ENCODE measurements at regions not wholly inside any gene's neighbourhood (a gene's known extent, or its start where the extent isn't known, plus 50 kb on each side); places are given as distances from the start of the nearest gene placed in this dataset.

DNA sequence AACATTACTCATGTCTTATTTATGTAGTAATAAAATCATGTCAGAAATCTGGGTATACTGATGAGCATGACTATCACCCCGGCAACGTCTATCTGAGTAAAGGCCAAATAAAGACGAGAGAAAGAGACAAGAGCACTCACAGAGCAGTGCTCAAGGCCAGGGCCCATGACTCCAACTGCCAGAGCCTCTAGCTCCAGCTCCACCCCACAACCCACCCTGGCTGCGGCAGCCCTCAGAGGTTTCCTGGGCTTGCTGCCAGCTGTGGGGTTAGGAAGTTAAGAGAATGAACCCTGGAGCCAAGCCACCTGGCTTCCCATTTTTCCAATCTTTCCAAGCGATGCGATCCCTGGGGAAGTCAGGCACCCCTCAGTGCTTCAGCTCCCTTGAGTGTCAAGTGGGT is 92.0 kb upstream of the PAX1 start:
- no peaks in the 10 kb centered on the region for H3K9me2 ChIP-seq (ENCODE audit: insufficient read depth)
- H4K20me1 ChIP-seq (replicated peaks; ENCODE audit: insufficient read depth) = no peaks in the 10 kb centered on the region
- no peaks in the 10 kb centered on the region for H3K9me3 Mint-ChIP-seq
- no peak overlapping the region for H3K4me3 Mint-ChIP-seq
- TF ChIP-seq EZH2 (IDR thresholded peaks at IDR 0.05; ENCODE audit: low read depth, unreplicated experiment) (no peak), NANOG (IDR thresholded peaks at IDR 0.05; ENCODE audit: borderline replicate concordance) (no peak), ZNF114 (CRISPR knock-in tag; IDR thresholded peaks at IDR 0.05) (no peak), EZH2phosphoT487 (IDR thresholded peaks at IDR 0.05; ENCODE audit: unreplicated experiment) (no peak), CREB1 (CRISPR knock-in tag; IDR thresholded peaks at IDR 0.05; ENCODE audit: low read depth) (no peak), STAT1 (IDR thresholded peaks at IDR 0.05; ENCODE audit: unreplicated experiment) (no peak), ZNF331 (CRISPR knock-in tag; IDR thresholded peaks at IDR 0.05; ENCODE audit: low read depth) (no peak), JUNB (IDR thresholded peaks at IDR 0.05; ENCODE audit: unreplicated experiment) (no peak), POLR2AphosphoS5 (IDR thresholded peaks at IDR 0.05; ENCODE audit: low read depth) (no peak)
- TF ChIP-seq, protein P1, sequence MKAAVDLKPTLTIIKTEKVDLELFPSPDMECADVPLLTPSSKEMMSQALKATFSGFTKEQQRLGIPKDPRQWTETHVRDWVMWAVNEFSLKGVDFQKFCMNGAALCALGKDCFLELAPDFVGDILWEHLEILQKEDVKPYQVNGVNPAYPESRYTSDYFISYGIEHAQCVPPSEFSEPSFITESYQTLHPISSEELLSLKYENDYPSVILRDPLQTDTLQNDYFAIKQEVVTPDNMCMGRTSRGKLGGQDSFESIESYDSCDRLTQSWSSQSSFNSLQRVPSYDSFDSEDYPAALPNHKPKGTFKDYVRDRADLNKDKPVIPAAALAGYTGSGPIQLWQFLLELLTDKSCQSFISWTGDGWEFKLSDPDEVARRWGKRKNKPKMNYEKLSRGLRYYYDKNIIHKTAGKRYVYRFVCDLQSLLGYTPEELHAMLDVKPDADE (IDR thresholded peaks at IDR 0.05) = no peak
- TF ChIP-seq, protein P2, sequence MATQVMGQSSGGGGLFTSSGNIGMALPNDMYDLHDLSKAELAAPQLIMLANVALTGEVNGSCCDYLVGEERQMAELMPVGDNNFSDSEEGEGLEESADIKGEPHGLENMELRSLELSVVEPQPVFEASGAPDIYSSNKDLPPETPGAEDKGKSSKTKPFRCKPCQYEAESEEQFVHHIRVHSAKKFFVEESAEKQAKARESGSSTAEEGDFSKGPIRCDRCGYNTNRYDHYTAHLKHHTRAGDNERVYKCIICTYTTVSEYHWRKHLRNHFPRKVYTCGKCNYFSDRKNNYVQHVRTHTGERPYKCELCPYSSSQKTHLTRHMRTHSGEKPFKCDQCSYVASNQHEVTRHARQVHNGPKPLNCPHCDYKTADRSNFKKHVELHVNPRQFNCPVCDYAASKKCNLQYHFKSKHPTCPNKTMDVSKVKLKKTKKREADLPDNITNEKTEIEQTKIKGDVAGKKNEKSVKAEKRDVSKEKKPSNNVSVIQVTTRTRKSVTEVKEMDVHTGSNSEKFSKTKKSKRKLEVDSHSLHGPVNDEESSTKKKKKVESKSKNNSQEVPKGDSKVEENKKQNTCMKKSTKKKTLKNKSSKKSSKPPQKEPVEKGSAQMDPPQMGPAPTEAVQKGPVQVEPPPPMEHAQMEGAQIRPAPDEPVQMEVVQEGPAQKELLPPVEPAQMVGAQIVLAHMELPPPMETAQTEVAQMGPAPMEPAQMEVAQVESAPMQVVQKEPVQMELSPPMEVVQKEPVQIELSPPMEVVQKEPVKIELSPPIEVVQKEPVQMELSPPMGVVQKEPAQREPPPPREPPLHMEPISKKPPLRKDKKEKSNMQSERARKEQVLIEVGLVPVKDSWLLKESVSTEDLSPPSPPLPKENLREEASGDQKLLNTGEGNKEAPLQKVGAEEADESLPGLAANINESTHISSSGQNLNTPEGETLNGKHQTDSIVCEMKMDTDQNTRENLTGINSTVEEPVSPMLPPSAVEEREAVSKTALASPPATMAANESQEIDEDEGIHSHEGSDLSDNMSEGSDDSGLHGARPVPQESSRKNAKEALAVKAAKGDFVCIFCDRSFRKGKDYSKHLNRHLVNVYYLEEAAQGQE (IDR thresholded peaks at IDR 0.05; ENCODE audit: unreplicated experiment) = no peak
- TF ChIP-seq, protein P3, sequence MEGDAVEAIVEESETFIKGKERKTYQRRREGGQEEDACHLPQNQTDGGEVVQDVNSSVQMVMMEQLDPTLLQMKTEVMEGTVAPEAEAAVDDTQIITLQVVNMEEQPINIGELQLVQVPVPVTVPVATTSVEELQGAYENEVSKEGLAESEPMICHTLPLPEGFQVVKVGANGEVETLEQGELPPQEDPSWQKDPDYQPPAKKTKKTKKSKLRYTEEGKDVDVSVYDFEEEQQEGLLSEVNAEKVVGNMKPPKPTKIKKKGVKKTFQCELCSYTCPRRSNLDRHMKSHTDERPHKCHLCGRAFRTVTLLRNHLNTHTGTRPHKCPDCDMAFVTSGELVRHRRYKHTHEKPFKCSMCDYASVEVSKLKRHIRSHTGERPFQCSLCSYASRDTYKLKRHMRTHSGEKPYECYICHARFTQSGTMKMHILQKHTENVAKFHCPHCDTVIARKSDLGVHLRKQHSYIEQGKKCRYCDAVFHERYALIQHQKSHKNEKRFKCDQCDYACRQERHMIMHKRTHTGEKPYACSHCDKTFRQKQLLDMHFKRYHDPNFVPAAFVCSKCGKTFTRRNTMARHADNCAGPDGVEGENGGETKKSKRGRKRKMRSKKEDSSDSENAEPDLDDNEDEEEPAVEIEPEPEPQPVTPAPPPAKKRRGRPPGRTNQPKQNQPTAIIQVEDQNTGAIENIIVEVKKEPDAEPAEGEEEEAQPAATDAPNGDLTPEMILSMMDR (conservative IDR thresholded peaks at IDR 0.05; ENCODE audit: low read depth in 2 of 2) = no peak
- TF ChIP-seq, protein P4, sequence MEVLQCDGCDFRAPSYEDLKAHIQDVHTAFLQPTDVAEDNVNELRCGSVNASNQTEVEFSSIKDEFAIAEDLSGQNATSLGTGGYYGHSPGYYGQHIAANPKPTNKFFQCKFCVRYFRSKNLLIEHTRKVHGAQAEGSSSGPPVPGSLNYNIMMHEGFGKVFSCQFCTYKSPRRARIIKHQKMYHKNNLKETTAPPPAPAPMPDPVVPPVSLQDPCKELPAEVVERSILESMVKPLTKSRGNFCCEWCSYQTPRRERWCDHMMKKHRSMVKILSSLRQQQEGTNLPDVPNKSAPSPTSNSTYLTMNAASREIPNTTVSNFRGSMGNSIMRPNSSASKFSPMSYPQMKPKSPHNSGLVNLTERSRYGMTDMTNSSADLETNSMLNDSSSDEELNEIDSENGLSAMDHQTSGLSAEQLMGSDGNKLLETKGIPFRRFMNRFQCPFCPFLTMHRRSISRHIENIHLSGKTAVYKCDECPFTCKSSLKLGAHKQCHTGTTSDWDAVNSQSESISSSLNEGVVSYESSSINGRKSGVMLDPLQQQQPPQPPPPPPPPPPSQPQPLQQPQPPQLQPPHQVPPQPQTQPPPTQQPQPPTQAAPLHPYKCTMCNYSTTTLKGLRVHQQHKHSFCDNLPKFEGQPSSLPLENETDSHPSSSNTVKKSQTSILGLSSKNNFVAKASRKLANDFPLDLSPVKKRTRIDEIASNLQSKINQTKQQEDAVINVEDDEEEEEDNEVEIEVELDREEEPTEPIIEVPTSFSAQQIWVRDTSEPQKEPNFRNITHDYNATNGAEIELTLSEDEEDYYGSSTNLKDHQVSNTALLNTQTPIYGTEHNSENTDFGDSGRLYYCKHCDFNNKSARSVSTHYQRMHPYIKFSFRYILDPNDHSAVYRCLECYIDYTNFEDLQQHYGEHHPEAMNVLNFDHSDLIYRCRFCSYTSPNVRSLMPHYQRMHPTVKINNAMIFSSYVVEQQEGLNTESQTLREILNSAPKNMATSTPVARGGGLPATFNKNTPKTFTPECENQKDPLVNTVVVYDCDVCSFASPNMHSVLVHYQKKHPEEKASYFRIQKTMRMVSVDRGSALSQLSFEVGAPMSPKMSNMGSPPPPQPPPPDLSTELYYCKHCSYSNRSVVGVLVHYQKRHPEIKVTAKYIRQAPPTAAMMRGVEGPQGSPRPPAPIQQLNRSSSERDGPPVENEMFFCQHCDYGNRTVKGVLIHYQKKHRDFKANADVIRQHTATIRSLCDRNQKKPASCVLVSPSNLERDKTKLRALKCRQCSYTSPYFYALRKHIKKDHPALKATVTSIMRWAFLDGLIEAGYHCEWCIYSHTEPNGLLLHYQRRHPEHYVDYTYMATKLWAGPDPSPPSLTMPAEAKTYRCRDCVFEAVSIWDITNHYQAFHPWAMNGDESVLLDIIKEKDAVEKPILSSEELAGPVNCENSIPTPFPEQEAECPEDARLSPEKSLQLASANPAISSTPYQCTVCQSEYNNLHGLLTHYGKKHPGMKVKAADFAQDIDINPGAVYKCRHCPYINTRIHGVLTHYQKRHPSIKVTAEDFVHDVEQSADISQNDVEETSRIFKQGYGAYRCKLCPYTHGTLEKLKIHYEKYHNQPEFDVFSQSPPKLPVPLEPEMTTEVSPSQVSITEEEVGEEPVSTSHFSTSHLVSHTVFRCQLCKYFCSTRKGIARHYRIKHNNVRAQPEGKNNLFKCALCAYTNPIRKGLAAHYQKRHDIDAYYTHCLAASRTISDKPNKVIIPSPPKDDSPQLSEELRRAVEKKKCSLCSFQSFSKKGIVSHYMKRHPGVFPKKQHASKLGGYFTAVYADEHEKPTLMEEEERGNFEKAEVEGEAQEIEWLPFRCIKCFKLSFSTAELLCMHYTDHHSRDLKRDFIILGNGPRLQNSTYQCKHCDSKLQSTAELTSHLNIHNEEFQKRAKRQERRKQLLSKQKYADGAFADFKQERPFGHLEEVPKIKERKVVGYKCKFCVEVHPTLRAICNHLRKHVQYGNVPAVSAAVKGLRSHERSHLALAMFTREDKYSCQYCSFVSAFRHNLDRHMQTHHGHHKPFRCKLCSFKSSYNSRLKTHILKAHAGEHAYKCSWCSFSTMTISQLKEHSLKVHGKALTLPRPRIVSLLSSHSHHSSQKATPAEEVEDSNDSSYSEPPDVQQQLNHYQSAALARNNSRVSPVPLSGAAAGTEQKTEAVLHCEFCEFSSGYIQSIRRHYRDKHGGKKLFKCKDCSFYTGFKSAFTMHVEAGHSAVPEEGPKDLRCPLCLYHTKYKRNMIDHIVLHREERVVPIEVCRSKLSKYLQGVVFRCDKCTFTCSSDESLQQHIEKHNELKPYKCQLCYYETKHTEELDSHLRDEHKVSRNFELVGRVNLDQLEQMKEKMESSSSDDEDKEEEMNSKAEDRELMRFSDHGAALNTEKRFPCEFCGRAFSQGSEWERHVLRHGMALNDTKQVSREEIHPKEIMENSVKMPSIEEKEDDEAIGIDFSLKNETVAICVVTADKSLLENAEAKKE (CRISPR knock-in tag; IDR thresholded peaks at IDR 0.05) = no peak
- H3K4me2 ChIP-seq = no peak overlapping the region
- H3K27me3 Mint-ChIP-seq (ENCODE audit: insufficient read depth, low read depth, poor library complexity) = peaks cover 2% of the 10 kb centered on the region
- no peaks in the 10 kb centered on the region for H3F3A ChIP-seq (replicated peaks; ENCODE audit: low read depth)
- H3K27ac ChIP-seq (ENCODE audit: low read depth) = no peak overlapping the region
- no peaks in the 10 kb centered on the region for H3K27me3 ChIP-seq (ENCODE audit: insufficient read depth)
- no peak for DNase-seq (ENCODE audit: low spot score)
- H3K4me1 Mint-ChIP-seq = no peaks in the 10 kb centered on the region; the same call in 2 of the 3 replicates
- H3K36me3 ChIP-seq (ENCODE audit: insufficient read depth) = no peaks in the 10 kb centered on the region
- no peaks in the 10 kb centered on the region for H3K36me3 Mint-ChIP-seq (ENCODE audit: low read depth)
- no peaks in the 10 kb centered on the region for H3K79me2 ChIP-seq (replicated peaks; ENCODE audit: insufficient read depth)
- no peaks in the 10 kb centered on the region for H3K4me1 ChIP-seq (ENCODE audit: insufficient read depth)
- no peak overlapping the region for H3K27ac Mint-ChIP-seq
- no peak for ATAC-seq
- H2AFZ ChIP-seq = no peak overlapping the region
- H3K4me3 ChIP-seq = no peak overlapping the region
